SIG-M5 treated with dmso at 0.1 percent for 504 hours (cell line): ENCODE measurements at regions not wholly inside any gene's neighbourhood (a gene's known extent, or its start where the extent isn't known, plus 50 kb on each side); places are given as distances from the start of the nearest gene placed in this dataset.

Experiments used
- DNase-seq: peaks from one replicate; lab custom pipeline; 2025; ENCODE audit not compliant: unreplicated experiment; lab: John Stamatoyannopoulos, UW

DNA sequence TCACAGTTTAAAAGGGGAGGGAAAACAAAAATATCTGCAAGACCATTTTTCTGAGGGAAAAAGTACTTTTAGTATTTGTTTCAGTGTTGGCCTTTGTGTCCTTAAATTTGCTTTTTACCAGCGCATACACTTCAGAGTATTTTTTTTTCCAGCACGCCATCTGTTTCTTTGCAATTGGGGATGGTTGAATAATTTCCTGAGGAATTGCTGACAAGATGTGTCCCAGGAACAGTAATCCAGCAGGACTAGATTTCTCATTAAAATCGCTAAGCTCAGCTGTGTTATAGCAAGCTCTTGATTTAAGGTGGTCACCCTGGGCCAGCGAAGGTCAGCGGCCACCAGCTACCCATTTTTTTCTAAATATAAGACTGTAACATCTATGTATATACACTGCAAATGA lies 156.9 kb upstream of the RHOBTB1 start:
- no peak for DNase-seq

DNA sequence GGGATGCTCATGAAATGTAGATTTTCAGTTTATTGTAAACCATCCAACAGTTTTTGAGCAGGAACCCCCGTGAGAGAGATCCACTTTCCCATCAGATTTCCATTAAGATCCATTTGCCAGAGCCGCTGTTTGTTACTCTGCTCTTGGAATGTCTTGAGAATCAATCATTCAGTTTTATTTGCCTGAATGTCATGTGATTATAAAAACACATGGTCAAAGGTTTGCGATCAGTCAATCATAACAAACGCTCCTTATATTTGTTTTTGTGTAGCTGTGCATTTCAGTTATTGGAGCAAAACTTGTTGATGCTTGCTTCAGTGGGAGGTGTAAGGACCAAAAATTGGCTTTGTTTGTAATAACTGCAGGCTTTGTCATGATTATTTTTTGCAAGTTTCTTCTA lies 155.8 kb upstream of the RHOBTB1 start:
- no peak for DNase-seq

DNA sequence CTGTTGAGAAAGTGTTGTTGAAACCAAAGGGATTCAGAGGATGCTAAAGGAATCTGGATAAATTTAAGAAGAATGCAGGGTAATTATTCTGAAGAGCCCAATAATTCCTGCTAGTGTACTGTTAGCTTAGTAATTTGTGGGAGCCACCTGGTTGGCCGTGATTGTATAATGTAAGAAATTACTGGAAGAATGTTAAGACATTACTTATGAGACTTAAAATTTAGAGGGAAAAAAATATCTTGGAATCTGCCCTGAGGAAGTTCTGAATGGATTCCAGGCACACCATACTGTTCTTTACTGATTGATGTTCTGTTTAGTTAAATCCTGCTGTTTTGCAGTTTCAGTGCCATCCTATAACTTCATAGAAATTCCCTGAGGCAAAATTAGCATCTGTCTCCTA lies 155.0 kb upstream of the RHOBTB1 start:
- no peak for DNase-seq

DNA sequence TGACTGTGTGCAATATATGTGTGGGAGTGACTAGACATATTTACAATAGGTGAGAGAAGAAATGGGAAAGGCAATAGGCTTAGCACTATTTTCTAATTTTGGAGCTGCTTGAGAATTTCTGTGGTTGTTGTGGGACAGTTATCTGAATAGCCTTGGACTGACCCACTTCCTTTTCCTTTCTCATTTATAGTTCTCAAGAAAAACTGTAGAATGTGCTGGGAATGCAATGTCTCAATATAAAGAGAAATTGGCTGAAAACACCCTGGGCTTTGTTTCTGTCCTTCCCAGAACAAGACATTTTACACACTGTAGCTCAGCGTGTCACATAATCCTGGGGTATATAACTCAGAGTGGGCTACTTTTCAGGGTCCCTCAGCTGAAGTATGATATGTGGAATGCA lies 153.0 kb upstream of the RHOBTB1 start:
- DNase-seq: no peak

- no peak for DNase-seq
These were observed 152.1 kb upstream of the RHOBTB1 start for GRCh38 chr10:61096056-61096455.

- DNase-seq: no peak
These were observed 147.5 kb upstream of the RHOBTB1 start for GRCh38 chr10:61091531-61091930.

DNA sequence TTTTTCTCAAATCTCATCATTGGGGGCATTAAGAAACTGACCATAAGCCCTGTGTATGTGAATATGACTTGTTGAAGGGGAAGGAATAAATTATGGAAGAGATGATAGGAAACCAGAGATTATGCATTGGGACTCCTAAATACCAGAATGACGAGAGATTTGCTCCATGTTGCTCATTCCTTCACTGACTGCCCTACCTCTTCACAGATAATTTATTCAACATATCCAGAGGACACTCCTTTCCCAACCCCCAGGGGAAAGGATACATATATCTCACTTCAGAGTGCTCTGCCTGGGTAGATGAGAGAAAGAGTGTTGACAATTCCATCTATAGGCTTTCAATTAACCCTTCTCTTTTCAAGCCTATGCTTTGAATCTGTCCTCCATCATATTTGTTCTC lies 145.3 kb upstream of the RHOBTB1 start:
- DNase-seq: no peak

DNA sequence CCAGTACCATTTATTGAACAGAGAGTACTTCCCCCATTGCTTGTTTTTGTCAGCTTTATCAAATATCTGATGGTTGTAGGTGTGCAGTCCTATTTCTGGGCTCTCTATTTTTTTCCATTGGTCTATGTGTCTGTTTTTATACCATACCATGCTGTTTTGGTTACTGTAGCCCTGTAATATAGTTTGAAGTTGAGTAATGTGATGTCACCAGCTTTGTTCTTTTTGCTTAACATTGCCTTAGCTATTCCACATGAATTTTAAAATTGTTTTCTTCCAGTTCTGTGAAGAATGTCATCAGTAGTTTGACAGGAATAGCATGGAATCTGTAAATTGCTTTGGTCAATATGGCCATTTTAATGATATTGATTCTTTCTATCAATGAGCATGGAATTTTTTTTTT lies 140.5 kb upstream of the RHOBTB1 start:
- no peak for DNase-seq

DNA sequence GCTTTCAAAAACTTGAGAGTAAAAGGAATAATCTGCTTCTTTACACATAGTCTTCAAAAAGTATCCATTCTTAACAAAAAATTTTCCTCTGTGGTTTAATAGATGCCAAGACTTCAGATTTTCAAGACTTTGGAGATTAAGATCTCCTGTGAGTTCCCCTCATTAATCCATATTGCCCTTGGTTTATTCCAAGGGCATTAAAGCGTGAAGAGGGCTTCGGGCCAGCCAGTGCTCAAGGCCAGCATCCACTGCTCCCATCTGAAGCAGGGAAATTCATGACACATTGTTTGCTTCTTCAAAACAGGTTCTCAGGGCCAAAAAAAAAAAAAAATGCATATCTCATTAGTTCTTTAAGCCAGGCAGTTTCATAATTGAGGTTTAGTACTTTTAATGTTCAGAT lies 137.3 kb upstream of the RHOBTB1 start:
- no peak for DNase-seq

GRCh38 chr10:61078542-61079275 lies 134.7 kb upstream of the RHOBTB1 start:
- DNase-seq: no peak

DNA sequence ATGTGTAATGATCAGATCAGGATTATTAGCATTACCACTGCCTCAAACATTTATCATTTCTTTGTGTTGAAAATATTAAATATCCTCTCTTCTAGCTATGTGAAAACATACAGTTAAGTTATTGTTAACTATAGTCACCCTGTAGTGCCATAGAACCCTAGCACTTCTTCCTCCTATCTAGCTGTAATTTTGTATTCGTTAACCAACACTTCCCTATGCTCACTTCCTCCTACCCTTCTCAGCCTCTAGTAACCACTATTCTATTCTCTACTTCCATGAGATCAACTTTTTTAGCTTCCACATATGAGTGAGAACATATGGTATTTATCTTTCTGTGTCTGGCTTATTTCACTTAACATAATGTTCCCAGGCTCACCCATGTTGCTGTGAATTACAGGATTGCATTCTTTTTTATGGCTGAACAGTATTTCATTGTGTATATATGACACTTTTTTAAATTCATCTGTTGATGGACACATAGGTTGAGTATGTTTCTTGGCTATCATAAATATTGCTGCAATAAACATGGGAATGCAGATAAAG lies 132.7 kb upstream of the RHOBTB1 start:
- DNase-seq: no peak

DNA sequence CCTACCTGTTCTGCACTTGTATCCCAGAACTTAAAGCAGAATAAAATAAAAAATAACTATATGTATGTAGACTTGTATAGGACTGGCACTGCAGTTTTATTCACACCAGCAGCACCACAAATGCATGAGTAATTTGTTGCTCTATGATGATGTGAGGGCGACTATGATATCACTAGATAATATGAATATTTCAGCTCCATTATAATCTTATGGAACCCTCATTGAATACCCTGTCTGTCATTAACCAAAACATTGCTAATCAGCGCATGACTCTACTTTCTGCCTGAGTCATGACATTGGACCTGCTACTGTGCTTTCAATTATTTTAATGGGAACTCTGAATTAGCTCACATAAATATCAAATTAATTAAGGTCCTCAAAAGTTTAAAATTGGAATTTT lies 129.4 kb upstream of the RHOBTB1 start:
- DNase-seq: no peak

DNA sequence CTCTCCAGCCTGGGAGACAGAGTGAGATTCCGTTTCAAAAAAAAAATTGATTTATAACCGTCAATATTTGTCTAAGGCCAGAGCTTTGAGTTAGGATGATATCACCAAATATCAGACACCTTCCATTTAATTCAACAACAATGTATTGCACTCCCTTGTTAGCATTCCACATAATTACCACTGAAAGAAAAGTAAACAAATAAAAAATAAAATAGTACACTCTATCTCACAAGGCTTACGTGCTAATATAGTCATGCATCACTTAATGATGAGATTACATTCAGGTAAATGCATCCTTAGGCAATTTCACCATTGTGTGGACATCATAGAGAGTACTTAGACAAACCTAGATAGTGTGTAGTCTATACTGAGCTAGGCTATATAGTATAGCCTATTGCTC lies 127.6 kb upstream of the RHOBTB1 start:
- no peak for DNase-seq

GRCh38 chr10:61068471-61068870 lies 124.5 kb upstream of the RHOBTB1 start:
- no peak for DNase-seq

GRCh38 chr10:61067671-61068336 lies 123.8 kb upstream of the RHOBTB1 start:
- no peak for DNase-seq

DNA sequence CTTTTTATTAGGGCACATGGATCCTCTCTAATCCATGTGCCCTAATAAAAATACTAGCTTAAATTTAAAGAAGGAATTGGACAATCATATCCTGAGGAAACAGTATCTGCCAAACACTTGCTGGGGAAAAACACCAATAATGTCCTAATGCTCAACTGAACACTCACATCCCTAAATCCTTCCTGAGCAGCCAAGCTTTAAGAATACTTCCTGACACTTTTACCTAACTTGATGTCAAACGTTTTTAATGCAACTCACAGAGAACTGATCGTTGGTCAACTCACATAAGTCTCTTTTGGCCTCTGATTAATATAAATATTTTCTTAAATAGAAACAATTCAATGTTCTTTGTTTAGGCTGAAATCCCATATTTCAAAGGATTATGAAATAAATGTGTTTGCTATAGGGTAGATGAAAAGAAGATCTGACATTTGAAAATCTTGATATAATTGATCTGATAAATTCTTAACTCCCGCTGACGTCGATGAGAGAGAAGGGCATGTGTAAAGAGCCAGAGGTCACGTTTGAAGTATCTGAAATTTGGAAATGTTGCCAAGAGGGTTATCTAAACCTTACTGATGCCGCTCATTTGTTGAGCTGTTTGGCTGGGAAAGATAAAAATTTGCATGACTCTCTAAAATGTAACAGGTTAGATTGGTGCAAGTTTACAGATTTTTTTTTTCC lies 122.8 kb upstream of the RHOBTB1 start:
- no peak for DNase-seq

DNA sequence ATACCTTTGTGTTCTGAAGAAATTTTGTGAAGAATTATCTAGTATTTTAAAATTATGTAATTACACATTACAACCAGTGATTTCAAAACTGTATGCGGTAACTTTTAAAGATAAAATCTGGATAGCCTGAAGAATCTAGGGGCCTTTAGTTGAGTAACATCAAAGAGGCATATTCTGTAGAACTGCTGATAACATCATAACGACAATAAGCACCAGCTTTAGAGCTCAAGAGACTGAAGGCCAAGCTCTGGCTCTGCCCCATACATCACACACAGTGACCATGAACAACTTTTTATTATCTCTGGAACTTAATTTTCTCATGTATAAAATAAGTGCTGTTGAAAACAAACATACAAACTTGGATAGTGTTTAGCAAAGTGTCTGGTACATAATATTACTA lies 121.1 kb upstream of the RHOBTB1 start:
- no peak for DNase-seq

- DNase-seq: no peak
These were observed 120.4 kb upstream of the RHOBTB1 start for GRCh38 chr10:61064356-61064755.

DNA sequence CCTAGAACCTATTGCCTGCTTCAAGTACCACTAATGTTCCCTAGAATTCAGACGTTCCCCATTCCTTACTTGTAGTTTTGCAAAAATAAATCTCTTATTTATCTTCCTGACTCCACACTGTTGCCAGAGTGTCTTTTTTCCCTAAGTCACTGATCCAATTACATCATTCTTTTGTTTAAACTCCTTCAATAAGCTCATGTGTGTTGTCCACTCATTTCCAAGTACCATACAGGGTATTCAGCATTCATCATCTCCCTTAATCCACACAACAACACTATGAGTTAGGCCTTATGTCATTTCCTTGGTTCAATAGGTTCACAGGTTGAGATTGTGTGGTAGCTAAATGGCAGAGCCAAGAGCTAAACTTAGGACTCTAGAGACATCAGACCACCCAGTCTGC lies 119.9 kb upstream of the RHOBTB1 start:
- DNase-seq: no peak

DNA sequence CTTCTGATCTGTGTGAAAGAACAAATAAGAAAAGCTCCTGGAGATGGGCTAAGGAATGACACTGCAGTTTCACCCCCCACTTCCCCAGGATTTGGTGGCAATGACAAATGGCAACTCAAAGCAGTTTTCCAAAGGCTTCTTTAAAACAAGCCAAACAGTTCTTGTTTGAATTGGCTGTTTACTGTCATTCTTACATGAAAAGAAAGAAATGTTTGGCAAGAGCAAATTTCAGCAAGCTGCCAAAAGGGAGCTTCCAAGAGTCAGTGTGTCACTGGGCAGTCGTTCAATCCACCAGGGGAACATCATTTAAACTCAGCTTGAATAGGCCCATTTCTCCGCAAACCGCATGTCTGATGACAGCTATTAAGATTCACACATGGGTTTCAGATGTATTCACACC lies 119.0 kb upstream of the RHOBTB1 start:
- DNase-seq: no peak

- no peak for DNase-seq
These were observed 118.0 kb upstream of the RHOBTB1 start for GRCh38 chr10:61061923-61062504.

GRCh38 chr10:61059636-61060035 lies 115.7 kb upstream of the RHOBTB1 start:
- DNase-seq: no peak
